NOMO-1 (cell line): ENCODE measurements at regions not wholly inside any gene's neighbourhood (a gene's known extent, or its start where the extent isn't known, plus 50 kb on each side); places are given as distances from the start of the nearest gene placed in this dataset.

ENCODE experiments used
- DNase-seq, 2 experiments: peaks; one replicate each; lab custom pipeline; 2025; ENCODE audit not compliant: unreplicated experiment in 2 of 2; lab: John Stamatoyannopoulos, UW

GRCh38 chr15:101124731-101125451 lies 127.0 kb downstream of the CHSY1 start:
- DNase-seq, result peak; percentile 47 to 55

DNA sequence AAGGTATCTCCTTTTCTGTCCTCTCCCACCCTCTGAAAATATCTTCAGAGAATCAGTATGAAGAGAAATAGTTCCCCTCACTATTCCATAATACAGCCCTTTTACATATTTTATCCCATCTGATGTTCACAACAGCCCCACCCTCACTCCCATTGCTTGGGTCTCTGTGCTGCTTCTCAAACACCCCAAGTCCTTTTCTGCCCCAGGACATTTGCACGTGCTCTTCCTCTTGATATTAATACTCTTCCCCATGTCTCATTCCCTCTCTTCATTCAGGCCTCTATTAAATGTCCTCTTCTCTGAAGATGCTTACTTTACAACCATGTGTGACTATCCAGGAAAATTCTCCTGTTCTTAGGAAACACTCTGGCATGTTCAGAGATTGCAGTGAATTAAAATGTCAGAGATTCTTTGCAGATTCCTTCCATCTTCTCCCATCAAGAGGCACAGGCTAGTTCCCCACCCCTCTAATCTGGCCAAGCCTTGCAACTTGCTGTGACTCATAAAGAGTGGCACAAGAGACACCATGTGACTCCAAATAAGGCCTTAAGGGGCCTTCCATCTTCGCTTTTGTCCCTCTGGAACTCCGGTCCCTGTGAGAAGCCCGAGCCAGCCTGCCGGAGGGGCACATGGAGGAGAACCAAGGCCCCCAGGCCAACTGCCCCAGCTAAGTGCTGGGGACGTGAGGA lies 128.5 kb downstream of the CHSY1 start:
- peak; percentile 15 to 21 for DNase-seq

GRCh38 chr15:101122806-101123205 lies 129.0 kb downstream of the CHSY1 start:
- DNase-seq, result no peak

- DNase-seq, result no peak
Observed at GRCh38 chr15:101122266-101122665, 129.6 kb downstream of the CHSY1 start.

- peak; percentile 65 to 73 for DNase-seq
Observed at GRCh38 chr15:101121511-101122090, 130.2 kb downstream of the CHSY1 start.

- DNase-seq, result no peak
Observed at GRCh38 chr15:101120987-101121386, 130.9 kb downstream of the CHSY1 start.

DNA sequence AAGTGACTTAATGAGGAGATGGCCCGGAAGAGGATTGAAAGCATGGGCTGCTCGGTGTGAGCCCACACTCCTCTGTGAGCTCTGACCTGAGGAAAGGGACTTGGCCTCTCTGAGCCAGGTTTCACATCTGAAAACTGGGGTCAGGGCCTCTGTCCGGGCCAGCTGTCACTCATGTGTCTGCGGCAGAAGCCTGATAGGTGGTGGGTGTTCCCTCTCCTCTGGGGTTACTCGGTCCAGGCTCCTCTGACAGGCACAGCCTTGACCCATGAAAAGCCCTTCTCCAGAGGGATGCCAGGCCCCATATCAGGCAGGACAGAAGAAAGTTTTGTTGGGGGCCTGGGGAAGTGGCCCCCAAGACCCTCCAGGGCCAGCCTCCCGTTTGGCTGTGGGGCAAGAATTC lies 131.4 kb downstream of the CHSY1 start:
- DNase-seq, result no peak
